HepG2 (cell line): ENCODE measurements at regions not wholly inside any gene's neighbourhood (a gene's known extent, or its start where the extent isn't known, plus 50 kb on each side); places are given as distances from the start of the nearest gene placed in this dataset.

Experiments
- ATAC-seq: fragments of 200-7000 bp; cut with Tn5 transposase; 3 replicates; pipeline ENCODE4 v1.9.1; 2020; ENCODE audit warnings: mild to moderate bottlenecking, moderate library complexity
- BruUV-seq: library from RNA; stranded (reverse); fragments of 400-500 nt; replicated peaks from 2 replicates; lab custom pipeline; 2021; lab: Mats Ljungman, UMichigan
- CTCF ChIA-PET: fragments of 300-600 bp; formaldehyde crosslinking; extraction: SDS; loops from one replicate; lab custom pipeline; 2021; ENCODE audit warnings: low total read pairs, inconsistent platforms, low intra/inter-chr PET ratio; lab: Yijun Ruan, JAX
- POLR2A ChIA-PET: fragments of 350-600 bp; sonication (Branson Sonifier 250); formaldehyde crosslinking; loops from one replicate; lab custom pipeline; 2020; ENCODE audit warnings: antibody characterized with exemption, inconsistent platforms; lab: Yijun Ruan, JAX
- DNase-seq: peaks from one replicate; pipeline ENCODE4 v3.0.0-alpha.2; 2015; ENCODE audit warnings: low spot score
- FAIRE-seq: peaks from 3 replicates; lab custom pipeline; 2011; peaks lifted over from hg19 to GRCh38; lab: Jason Lieb, UNC
- H2AFZ ChIP-seq: one replicate; pipeline ENCODE4 v1.6.1; 2011; ENCODE audit warnings: low read length, inconsistent platforms
- H3K27ac ChIP-seq: fragments of 300-600 bp; 3 replicates; pipeline ENCODE4 v1.8.0; 2011; ENCODE audit warnings: mixed run types, mild to moderate bottlenecking, mixed read lengths, low read length, inconsistent platforms; ENCODE audit not compliant: insufficient read depth; ENCODE audit errors: extremely low read length
- H3K27me3 ChIP-seq, 2 experiments: fragments of 200-600 bp in 1 of 2; 2 replicates in 1 of 2; 3 replicates in 1 of 2; pipeline versions ENCODE4 v1.6.0 to v1.8.0; 2011; ENCODE audit warnings: low read length in 2 of 2, mild to moderate bottlenecking in 2 of 2, moderate library complexity in 2 of 2, inconsistent platforms in 1 of 2; ENCODE audit not compliant: insufficient read depth in 2 of 2, control insufficient read depth in 1 of 2
- H3K36me3 ChIP-seq, 2 experiments: fragments of 200-600 bp in 1 of 2; replicated peaks in 1 of 2; 2 replicates in 1 of 2; 3 replicates in 1 of 2; pipeline versions ENCODE4 v1.5.1 to v1.8.0; 2011; ENCODE audit warnings: low read length in 2 of 2, inconsistent platforms in 1 of 2; ENCODE audit not compliant: insufficient read depth in 2 of 2, control insufficient read depth in 1 of 2
- H3K4me1 ChIP-seq: 2 replicates; pipeline ENCODE4 v1.5.1; 2012; ENCODE audit warnings: low read length, inconsistent platforms; ENCODE audit not compliant: insufficient read depth
- H3K4me2 ChIP-seq: 2 replicates; pipeline ENCODE4 v1.6.0; 2011; ENCODE audit warnings: low read depth, low read length, inconsistent platforms
- H3K4me3 ChIP-seq, 3 experiments: fragments of 200-600 bp in 1 of 3; sonication (generic), shearing (Covaris generic) in 1 of 3; replicated peaks in 1 of 3; 2 replicates each; pipeline ENCODE4 v1.5.1; 2011 to 2016; ENCODE audit warnings: low read length in 3 of 3, inconsistent platforms in 2 of 3, low read depth in 2 of 3, mild to moderate bottlenecking in 2 of 3, control low read depth in 1 of 3, mixed read lengths in 1 of 3; ENCODE audit not compliant: insufficient read depth in 1 of 3
- H3K79me2 ChIP-seq: one replicate; pipeline ENCODE4 v1.6.1; 2011; ENCODE audit warnings: low read length, inconsistent platforms; ENCODE audit not compliant: insufficient read depth
- H3K9ac ChIP-seq: 2 replicates; pipeline ENCODE4 v1.6.0; 2011; ENCODE audit warnings: mild to moderate bottlenecking, low read depth, low read length, inconsistent platforms; ENCODE audit not compliant: insufficient read depth
- H3K9me3 ChIP-seq: 2 replicates; pipeline ENCODE4 v1.5.1; 2012; ENCODE audit warnings: mild to moderate bottlenecking, low read length
- H4K20me1 ChIP-seq: 2 replicates; pipeline ENCODE4 v1.6.0; 2011; ENCODE audit warnings: inconsistent platforms, mild to moderate bottlenecking, low read length, moderate library complexity; ENCODE audit not compliant: insufficient read depth
- CEBPB ChIP-seq: IDR thresholded peaks from 2 replicates; pipeline ENCODE4 v1.6.1; 2011; ENCODE audit warnings: low read depth, low read length, improper control_type of control experiment, borderline replicate concordance
- MXI1 ChIP-seq: IDR thresholded peaks from 3 replicates; pipeline ENCODE4 v1.6.1; 2012; ENCODE audit warnings: low read depth, low read length, inconsistent platforms, borderline replicate concordance
- PPARG ChIP-seq: conservative IDR thresholded peaks from 2 replicates; pipeline ENCODE4 v1.6.1; 2016; ENCODE audit warnings: missing biosample characterization, missing genetic modification reagents
- TARDBP ChIP-seq: sonication (generic); formaldehyde crosslinking; IDR thresholded peaks from 2 replicates; pipeline ENCODE4 v1.8.0; 2022; ENCODE audit warnings: mild to moderate bottlenecking, missing genetic modification reagents
- TRIM22 ChIP-seq: fragments of 450-650 bp; IDR thresholded peaks from 2 replicates; pipeline ENCODE4 v1.6.1; 2017
- ZNF674 ChIP-seq: sonication (generic); formaldehyde crosslinking; IDR thresholded peaks from 2 replicates; pipeline ENCODE4 v1.5.0; 2020; ENCODE audit warnings: low read depth, mild to moderate bottlenecking, missing genetic modification reagents
- WGBS: methylation state at CpG from one replicate; pipeline ENCODE4 v1.1.6; 2017; ENCODE audit warnings: low lambda C conversion rate; 5-methylcytosine and 5-hydroxymethylcytosine counted together
- in situ Hi-C: cut with HindIII; loops from 2 replicates; pipeline ENCODE4 v1.10.0; 2017; ENCODE audit warnings: low pct_unique_long_range_greater_than_20kb; ENCODE audit not compliant: extremely low pct_ligation_motif_present
- intact Hi-C: fragments of 100-400 bp; cut with micrococcal nuclease; formaldehyde crosslinking; loops from one replicate; pipeline ENCODE4 v1.10.0; 2022; ENCODE audit not compliant: unreplicated experiment

GRCh38 chr14:84065811-84066210 is 1464.1 kb upstream of the FLRT2 start:
- H3K27ac ChIP-seq = no peak overlapping the region
- in situ Hi-C loops (no loop called here), intact Hi-C loops (no loop called here)
- WGBS = 0% methylated on average over 5 of the region's 5 CpGs
- DNase-seq (no peak), FAIRE-seq (no peak), ATAC-seq (no peak)
- POLR2A ChIA-PET = no interaction called here
- no TSS peak for BruUV-seq
- H4K20me1 ChIP-seq = no peaks in the 10 kb centered on the region
- no peaks in the 10 kb centered on the region for H3K79me2 ChIP-seq
- no peaks in the 10 kb centered on the region for H3K36me3 ChIP-seq
- CTCF ChIA-PET = no interaction called here
- TF ChIP-seq MXI1 = no peak
- no peak for TF ChIP-seq ZNF674 (CRISPR knock-in tag)
- peak; percentile 79 for TF ChIP-seq CEBPB
- TF ChIP-seq TARDBP (CRISPR knock-in tag) = no peak
- no peak for TF ChIP-seq PPARG
- H3K27me3 ChIP-seq = no peaks in the 10 kb centered on the region; a peak in 1 of 5 replicates
- peaks cover 53% of the 10 kb centered on the region for H3K9me3 ChIP-seq
- no peak overlapping the region for H3K9ac ChIP-seq
- no peaks in the 10 kb centered on the region for H3K4me1 ChIP-seq
- H3K4me3 ChIP-seq = no peak overlapping the region
- no peak overlapping the region for H2AFZ ChIP-seq
- no peak overlapping the region for H3K4me2 ChIP-seq

GRCh38 chr14:84068288-84068687 is 1461.7 kb upstream of the FLRT2 start:
- Histone ChIP-seq H3K9ac (no peak overlapping the region), H3K27me3 (no peaks in the 10 kb centered on the region; a peak in 1 of 5 replicates), H3K79me2 (no peaks in the 10 kb centered on the region), H3K4me3 (no peak overlapping the region), H3K36me3 (no peaks in the 10 kb centered on the region), H2AFZ (no peak overlapping the region), H3K9me3 (peaks cover 58% of the 10 kb centered on the region), H3K4me1 (no peaks in the 10 kb centered on the region), H4K20me1 (no peaks in the 10 kb centered on the region)
- ChIA-PET CTCF (no interaction called here), POLR2A (no interaction called here)
- ATAC-seq = no peak
- FAIRE-seq = no peak
- intact Hi-C loops (no loop called here), in situ Hi-C loops (no loop called here)
- 3% methylated on average over 2 of the region's 2 CpGs for whole genome bisulfite sequencing
- TF ChIP-seq CEBPB (peak; percentile 49), TRIM22 (no peak)
- TF ChIP-seq, all 625 proteins: peak for 1
- DNase-seq = no peak
- H3K4me2 ChIP-seq = no peak overlapping the region
- no peak overlapping the region for H3K27ac ChIP-seq
- no TSS peak for BruUV-seq
